GM12878 (cell line): ENCODE measurements at regions not wholly inside any gene's neighbourhood (a gene's known extent, or its start where the extent isn't known, plus 50 kb on each side); places are given as distances from the start of the nearest gene placed in this dataset.

Experiments
- ATAC-seq: fragments of 200-7000 bp; cut with Tn5 transposase; 3 replicates; pipeline ENCODE4 v1.9.1; 2020; ENCODE audit warnings: mild to moderate bottlenecking, moderate library complexity
- BruUV-seq: library from RNA; stranded (reverse); fragments of 400-500 nt; replicated peaks from 2 replicates; lab custom pipeline; 2021; lab: Mats Ljungman, UMichigan
- CTCF ChIA-PET: fragments of 300-600 bp; sonication (Branson Sonifier 250); formaldehyde crosslinking; extraction: SDS; loops from one replicate; lab custom pipeline; 2021; ENCODE audit warnings: inconsistent platforms; lab: Yijun Ruan, JAX
- POLR2A ChIA-PET: fragments of 350-600 bp; formaldehyde crosslinking; extraction: SDS; loops from one replicate; lab custom pipeline; 2021; ENCODE audit warnings: inconsistent platforms; lab: Charles Lee
- RAD21 ChIA-PET: fragments of 300-600 bp; sonication (Branson Sonifier 250); formaldehyde crosslinking; loops from one replicate; lab custom pipeline; 2023; ENCODE audit warnings: antibody characterized with exemption; ENCODE audit not compliant: unreplicated experiment; lab: Charles Lee
- SMC1A ChIA-PET: fragments of 300-600 bp; sonication (Branson Sonifier 250); formaldehyde crosslinking; loops from one replicate; lab custom pipeline; 2023; ENCODE audit not compliant: unreplicated experiment, uncharacterized antibody; lab: Charles Lee
- DNase-seq: peaks from one replicate; pipeline ENCODE4 v3.0.0-alpha.2; 2011; ENCODE audit warnings: low read depth, low spot score
- FAIRE-seq: peaks from 3 replicates; lab custom pipeline; 2011; peaks lifted over from hg19 to GRCh38; lab: Jason Lieb, UNC
- H2AFZ ChIP-seq: 2 replicates; pipeline ENCODE4 v1.6.0; 2011; ENCODE audit warnings: low read depth, low read length, control low read depth; ENCODE audit not compliant: control insufficient read depth
- H3K27ac ChIP-seq: 2 replicates; pipeline ENCODE4 v1.5.1; 2011; ENCODE audit warnings: control low read depth; ENCODE audit not compliant: control insufficient read depth, insufficient read depth
- H3K27me3 ChIP-seq, 2 experiments: replicated peaks in 1 of 2; 2 replicates each; pipeline versions ENCODE4 v1.6.0 to v1.6.1; 2011; ENCODE audit warnings: low read length in 1 of 2; ENCODE audit not compliant: control insufficient read depth in 2 of 2, insufficient read depth in 2 of 2
- H3K36me3 ChIP-seq, 2 experiments: 2 replicates each; pipeline ENCODE4 v1.5.1; 2011; ENCODE audit warnings: low read length in 1 of 2; ENCODE audit not compliant: control insufficient read depth in 2 of 2, insufficient read depth in 2 of 2
- H3K4me1 ChIP-seq: 2 replicates; pipeline ENCODE4 v1.6.1; 2011; ENCODE audit warnings: mild to moderate bottlenecking, low read length, moderate library complexity, mixed read lengths; ENCODE audit not compliant: control insufficient read depth, insufficient read depth
- H3K4me2 ChIP-seq: 2 replicates; pipeline ENCODE4 v1.6.0; 2011; ENCODE audit warnings: control low read depth; ENCODE audit not compliant: control insufficient read depth, insufficient read depth
- H3K4me3 ChIP-seq: fragments of 200-600 bp; sonication (generic); 2 replicates; pipeline ENCODE4 v1.5.1; 2016
- H3K79me2 ChIP-seq: 2 replicates; pipeline ENCODE4 v1.6.0; 2011; ENCODE audit warnings: low read length; ENCODE audit not compliant: control insufficient read depth, insufficient read depth
- H3K9ac ChIP-seq: 2 replicates; pipeline ENCODE4 v1.8.0; 2011; ENCODE audit warnings: low read length, control low read depth, mixed read lengths; ENCODE audit not compliant: control insufficient read depth, insufficient read depth
- H3K9me3 ChIP-seq: replicated peaks from 3 replicates; pipeline ENCODE4 v1.5.1; 2011; ENCODE audit warnings: mild to moderate bottlenecking, low read length; ENCODE audit not compliant: control insufficient read depth, insufficient read depth
- H4K20me1 ChIP-seq: 2 replicates; pipeline ENCODE4 v1.6.0; 2011; ENCODE audit not compliant: control insufficient read depth, insufficient read depth
- CBFB ChIP-seq: IDR thresholded peaks from 2 replicates; pipeline ENCODE4 v1.6.1; 2016; ENCODE audit warnings: antibody characterized with exemption, low read depth
- CEBPB ChIP-seq, 2 experiments: fragments of 150-350 bp in 1 of 2; IDR thresholded peaks; 2 replicates each; pipeline ENCODE4 v1.6.1; 2012 to 2014; ENCODE audit warnings: low read depth in 2 of 2, low read length in 2 of 2, borderline replicate concordance in 1 of 2, inconsistent platforms in 1 of 2
- ELK1 ChIP-seq: IDR thresholded peaks from 2 replicates; pipeline ENCODE4 v1.6.1; 2012; ENCODE audit warnings: low read depth, low read length, improper control_type of control experiment
- FOXM1 ChIP-seq: IDR thresholded peaks from 2 replicates; pipeline ENCODE4 v1.6.1; 2012; ENCODE audit warnings: low read depth, mild to moderate bottlenecking, inconsistent platforms, low read length, moderate library complexity
- PAX8 ChIP-seq: fragments of 450-650 bp; IDR thresholded peaks from 2 replicates; pipeline ENCODE4 v1.6.1; 2017; ENCODE audit warnings: mild to moderate bottlenecking, moderate library complexity
- RAD51 ChIP-seq: fragments of 450-650 bp; IDR thresholded peaks from 2 replicates; pipeline ENCODE4 v1.6.1; 2016; ENCODE audit warnings: moderate library complexity, mild to moderate bottlenecking, inconsistent platforms
- SKIL ChIP-seq: fragments of 450-650 bp; IDR thresholded peaks from 2 replicates; pipeline ENCODE4 v1.6.1; 2017; ENCODE audit warnings: mild to moderate bottlenecking, low read depth, inconsistent platforms; ENCODE audit not compliant: poor library complexity, severe bottlenecking
- SMAD5 ChIP-seq: IDR thresholded peaks from 2 replicates; pipeline ENCODE4 v1.6.1; 2016; ENCODE audit warnings: antibody characterized with exemption, low read depth
- SP1 ChIP-seq: IDR thresholded peaks from one replicate; pipeline ENCODE4 v1.6.1; 2011; ENCODE audit warnings: low read depth, low read length
- YBX1 ChIP-seq: fragments of 450-650 bp; IDR thresholded peaks from 2 replicates; pipeline ENCODE4 v1.6.1; 2016; ENCODE audit warnings: antibody characterized with exemption
- ZNF217 ChIP-seq: fragments of 450-650 bp; IDR thresholded peaks from 2 replicates; pipeline ENCODE4 v1.6.1; 2017; ENCODE audit warnings: antibody characterized with exemption, mild to moderate bottlenecking
- WGBS: methylation state at CpG from one replicate; pipeline ENCODE4 v1.1.6; 2016; ENCODE audit warnings: low lambda C conversion rate; ENCODE audit not compliant: insufficient replicate concordance, insufficient coverage; ENCODE audit errors: missing lambda C conversion rate; 5-methylcytosine and 5-hydroxymethylcytosine counted together
- in situ Hi-C: fragments of 300-500 bp; cut with MboI; formaldehyde crosslinking; loops from 9 replicates; pipeline ENCODE4 v1.14.3; 2018; ENCODE audit warnings: mixed read lengths
- intact Hi-C: fragments of 100-400 bp; cut with micrococcal nuclease; formaldehyde crosslinking; loops from one replicate; pipeline ENCODE4 v1.14.2; 2022; ENCODE audit not compliant: unreplicated experiment

GRCh38 chr11:115981814-115982471 is 477.7 kb upstream of the CADM1 start:
- H3K36me3 ChIP-seq, result no peaks in the 10 kb centered on the region
- H3K27me3 ChIP-seq, result no peaks in the 10 kb centered on the region
- TF ChIP-seq PAX8, result no peak
- TF ChIP-seq ELK1, result no peak
- TF ChIP-seq CBFB, result no peak
- no peak for TF ChIP-seq FOXM1
- no peak for TF ChIP-seq SMAD5
- TF ChIP-seq CEBPB (IDR thresholded peaks at IDR 0.05; ENCODE audit: borderline replicate concordance in 1 of 2, low read depth in 2 of 2, low read length in 2 of 2), result no peak
- no peak for TF ChIP-seq SKIL
- TF ChIP-seq RAD51, result no peak
- no peak for TF ChIP-seq ZNF217
- no peak for TF ChIP-seq SP1
- TF ChIP-seq YBX1, result no peak
- ChIA-PET RAD21 (no interaction called here), CTCF (interaction anchor here (1.0 to 1.7 kb wide), 4 partner anchors 8 to 112 kb away, joined by 3 to 4 read pairs (median 3); no protein-coding TSS in a partner anchor), SMC1A (interaction anchor here (0.6 to 1.6 kb wide), 3 partner anchors 51 to 736 kb away, joined by 3 to 4 read pairs (median 3); no protein-coding TSS in a partner anchor), POLR2A (interaction anchor here (0.9 kb wide), 1 partner anchor 68 kb away, joined by 3 read pairs; no protein-coding TSS in a partner anchor)
- H2AFZ ChIP-seq, result no peak overlapping the region
- no peak overlapping the region for H3K4me2 ChIP-seq
- no peak overlapping the region for H3K9ac ChIP-seq
- H3K79me2 ChIP-seq, result no peaks in the 10 kb centered on the region
- whole genome bisulfite sequencing, result 36% methylated on average over 3 of the region's 3 CpGs
- no peaks in the 10 kb centered on the region; the same call in 2 of the 3 replicates for H3K9me3 ChIP-seq
- intact Hi-C loops, result no loop called here
- DNase-seq (no peak), FAIRE-seq (peak; percentile 62), ATAC-seq (no peak)
- no peak overlapping the region for H3K27ac ChIP-seq
- no peak overlapping the region for H3K4me3 ChIP-seq
- BruUV-seq, result no TSS peak
- no peaks in the 10 kb centered on the region for H4K20me1 ChIP-seq
- in situ Hi-C loops, result no loop called here
- H3K4me1 ChIP-seq, result no peaks in the 10 kb centered on the region
